HCT116 (cell line): ENCODE measurements at regions not wholly inside any gene's neighbourhood (a gene's known extent, or its start where the extent isn't known, plus 50 kb on each side); places are given as distances from the start of the nearest gene placed in this dataset.

Experiments used
- ATAC-seq: fragments of 200-7000 bp; cut with Tn5 transposase; 2 replicates; pipeline ENCODE4 v1.9.1; 2020; ENCODE audit warnings: mild to moderate bottlenecking, moderate library complexity
- BruUV-seq: library from RNA; stranded (reverse); fragments of 400-500 nt; replicated peaks from 2 replicates; lab custom pipeline; 2021; lab: Mats Ljungman, UMichigan
- CTCF ChIA-PET: fragments of 300-600 bp; sonication (Branson Sonifier 250); formaldehyde crosslinking; loops from one replicate; lab custom pipeline; 2021; ENCODE audit warnings: antibody characterized with exemption; lab: Charles Lee
- POLR2A ChIA-PET: fragments of 300-600, 350-600 bp; sonication (Branson Sonifier 250); formaldehyde crosslinking; loops from one replicate; lab custom pipeline; 2021; ENCODE audit warnings: antibody characterized with exemption; lab: Charles Lee
- RAD21 ChIA-PET, 2 experiments: fragments of 300-600 bp; sonication (Branson Sonifier 250); formaldehyde crosslinking; loops; one replicate each; lab custom pipeline; 2023; ENCODE audit warnings: low total read pairs in 2 of 2; ENCODE audit not compliant: uncharacterized antibody in 2 of 2, unreplicated experiment in 2 of 2, low non-redundant PET in 1 of 2; lab: Charles Lee
- DNase-seq: peaks from one replicate; pipeline ENCODE4 v3.0.0-alpha.2; 2010; ENCODE audit warnings: low read depth, low spot score
- H2AFZ ChIP-seq: fragments of 200-600 bp; shearing (Covaris generic), sonication (generic); 2 replicates; pipeline ENCODE4 v1.6.1; 2017; ENCODE audit warnings: low read depth, mixed run types, mixed read lengths, antibody characterized with exemption, low read length; ENCODE audit not compliant: poor library complexity, severe bottlenecking
- H3K27ac ChIP-seq: 2 replicates; pipeline ENCODE4 v1.5.1; 2012; ENCODE audit warnings: low read depth, low read length
- H3K27me3 ChIP-seq: fragments of 200-600 bp; sonication (generic); 2 replicates; pipeline ENCODE4 v1.6.1; 2016; ENCODE audit warnings: mixed run types, low read length, mixed read lengths; ENCODE audit not compliant: insufficient read depth
- H3K36me3 ChIP-seq, 2 experiments: fragments of 200-500 bp in 1 of 2; fragments of 200-600 bp in 1 of 2; sonication (Bioruptor generic) in 1 of 2; sonication (generic) in 1 of 2; 2 replicates each; pipeline versions ENCODE4 v1.5.1 to v1.6.1; 2014 to 2016; ENCODE audit warnings: low read length in 2 of 2, inconsistent platforms in 1 of 2, mixed read lengths in 1 of 2, mixed run types in 1 of 2; ENCODE audit not compliant: insufficient read depth in 2 of 2, control insufficient read depth in 1 of 2
- H3K4me1 ChIP-seq, 2 experiments: fragments of 200-600 bp in 1 of 2; sonication (generic) in 1 of 2; 2 replicates each; pipeline versions ENCODE4 v1.5.1 to v1.6.1; 2012 to 2017; ENCODE audit warnings: low read length in 2 of 2, inconsistent platforms in 1 of 2, mild to moderate bottlenecking in 1 of 2, mixed read lengths in 1 of 2, mixed run types in 1 of 2, moderate library complexity in 1 of 2; ENCODE audit not compliant: insufficient read depth in 2 of 2, control insufficient read depth in 1 of 2
- H3K4me2 ChIP-seq: fragments of 200-600 bp; sonication (generic); 2 replicates; pipeline ENCODE4 v1.6.1; 2017; ENCODE audit warnings: mixed run types, low read length, mixed read lengths
- H3K4me3 ChIP-seq, 2 experiments: fragments of 200-600 bp in 1 of 2; sonication (generic) in 1 of 2; replicated peaks in 1 of 2; 2 replicates each; pipeline ENCODE4 v1.5.1; 2011 to 2016; ENCODE audit warnings: low read length in 2 of 2, control low read depth in 1 of 2, low read depth in 1 of 2, mild to moderate bottlenecking in 1 of 2, mixed read lengths in 1 of 2, mixed run types in 1 of 2
- H3K79me2 ChIP-seq: fragments of 200-600 bp; sonication (generic); 2 replicates; pipeline ENCODE4 v1.6.1; 2017; ENCODE audit warnings: mild to moderate bottlenecking, mixed run types, low read length, moderate library complexity, mixed read lengths; ENCODE audit not compliant: insufficient read depth
- H3K9ac ChIP-seq: fragments of 200-600 bp; sonication (generic); 2 replicates; pipeline ENCODE4 v1.6.1; 2016; ENCODE audit warnings: low read length, mixed read lengths
- H3K9me2 ChIP-seq: fragments of 200-600 bp; sonication (generic), shearing (Covaris generic); 2 replicates; pipeline ENCODE4 v1.6.1; 2017; ENCODE audit warnings: mixed run types, mild to moderate bottlenecking, moderate library complexity; ENCODE audit not compliant: insufficient read depth
- H3K9me3 ChIP-seq, 2 experiments: fragments of 200-500 bp in 1 of 2; fragments of 200-600 bp in 1 of 2; sonication (Bioruptor generic) in 1 of 2; sonication (generic) in 1 of 2; 2 replicates each; pipeline ENCODE4 v1.6.1; 2014 to 2017; ENCODE audit warnings: low read length in 2 of 2, mixed read lengths in 2 of 2, inconsistent platforms in 1 of 2, low read depth in 1 of 2, mild to moderate bottlenecking in 1 of 2, mixed run types in 1 of 2, moderate library complexity in 1 of 2; ENCODE audit not compliant: control insufficient read depth in 1 of 2, insufficient read depth in 1 of 2
- H4K20me1 ChIP-seq: fragments of 200-600 bp; sonication (generic), shearing (Covaris generic); 2 replicates; pipeline ENCODE4 v1.6.1; 2017; ENCODE audit warnings: mixed run types, mild to moderate bottlenecking, moderate library complexity; ENCODE audit not compliant: insufficient read depth
- EGR1 ChIP-seq: IDR thresholded peaks from 2 replicates; pipeline ENCODE4 v1.6.1; 2012; ENCODE audit warnings: low read depth
- EZH2 ChIP-seq: fragments of 200-600 bp; sonication (generic); IDR thresholded peaks from 2 replicates; pipeline ENCODE4 v1.6.1; 2017; ENCODE audit warnings: antibody characterized with exemption, mixed run types
- JUND ChIP-seq: IDR thresholded peaks from 2 replicates; pipeline ENCODE4 v1.6.1; 2012
- SIN3A ChIP-seq: IDR thresholded peaks from 2 replicates; pipeline ENCODE4 v1.6.1; 2012; ENCODE audit warnings: low read depth
- TCF7L2 ChIP-seq: IDR thresholded peaks from 2 replicates; pipeline ENCODE4 v1.7.0; 2011; ENCODE audit warnings: borderline replicate concordance, inconsistent platforms; ENCODE audit not compliant: insufficient read depth, insufficient read length; ENCODE audit errors: extremely low read depth
- intact Hi-C: fragments of 100-400 bp; cut with micrococcal nuclease; formaldehyde crosslinking; loops from 2 replicates; pipeline ENCODE4 v1.10.0; 2022

GRCh38 chr2:217006217-217006616 lies 146.4 kb upstream of the TNP1 start:
- Histone ChIP-seq H3K9me3 (no peaks in the 10 kb centered on the region), H3K9ac (no peak overlapping the region), H3K79me2 (no peaks in the 10 kb centered on the region), H3K27me3 (peaks cover 22% of the 10 kb centered on the region), H3K4me1 (no peaks in the 10 kb centered on the region), H4K20me1 (no peaks in the 10 kb centered on the region), H3K36me3 (no peaks in the 10 kb centered on the region), H3K4me2 (no peak overlapping the region), H3K4me3 (no peak overlapping the region), H2AFZ (no peak overlapping the region), H3K9me2 (no peaks in the 10 kb centered on the region), H3K27ac (no peak overlapping the region)
- POLR2A ChIA-PET: no interaction called here
- CTCF ChIA-PET: no interaction called here
- intact Hi-C loops: no loop called here
- no TSS peak for BruUV-seq
- no peak for ATAC-seq
- DNase-seq: no peak
- no peak for TF ChIP-seq JUND
- TF ChIP-seq TCF7L2: no peak
- RAD21 ChIA-PET: no interaction called here

GRCh38 chr2:217004656-217005055 lies 144.8 kb upstream of the TNP1 start:
- Histone ChIP-seq H3K36me3 (no peaks in the 10 kb centered on the region), H3K27me3 (peaks cover 30% of the 10 kb centered on the region), H3K4me3 (no peak overlapping the region), H2AFZ (no peak overlapping the region), H4K20me1 (no peaks in the 10 kb centered on the region), H3K27ac (no peak overlapping the region), H3K9me3 (no peaks in the 10 kb centered on the region), H3K4me2 (no peak overlapping the region), H3K79me2 (no peaks in the 10 kb centered on the region), H3K9ac (no peak overlapping the region), H3K9me2 (no peaks in the 10 kb centered on the region), H3K4me1 (no peaks in the 10 kb centered on the region)
- ChIA-PET POLR2A (no interaction called here), RAD21 (no interaction called here), CTCF (no interaction called here)
- intact Hi-C loops: no loop called here
- DNase-seq (no peak), ATAC-seq (no peak)
- TF ChIP-seq SIN3A (no peak), EGR1 (no peak), EZH2 (no peak)
- BruUV-seq: no TSS peak
